ENCODE measurements at regions not wholly inside any gene's neighbourhood (a gene's known extent, or its start where the extent isn't known, plus 50 kb on each side); places are given as distances from the start of the nearest gene placed in this dataset.

GRCh38 chr11:95705485-95706124 lies 84.0 kb downstream of the FAM76B start:
- intact Hi-C loops (cut with DNase I) = loop anchor here in 1 of 3 donors (5.0 kb wide), 1 partner anchor 553 kb away; no protein-coding TSS in a partner anchor
- Histone ChIP-seq H3K36me3 (no peaks in the 10 kb centered on the region), H3K4me3 (no peak overlapping the region), H3K27ac (peak overlapping the region in 1 of 4 donors; percentile 10), H3K27me3 (no peaks in the 10 kb centered on the region), H3K9me3 (no peaks in the 10 kb centered on the region), H3K4me1 (no peaks in the 10 kb centered on the region)
- FAIRE-seq = no peak
- TF ChIP-seq CTCF (IDR thresholded peaks at IDR 0.05) = peak; percentile 80 to 89 (median 84)
- WGBS, 2 donors = 8 to 13% methylated on average over 10 of the region's 10 CpGs
- peak; percentile 98 to 100 (median 100) for ATAC-seq
- DNase-seq = peak; percentile 73 to 87 (median 84)

- Histone ChIP-seq H3K4me1 (no peaks in the 10 kb centered on the region), H3K27ac (no peak overlapping the region), H3K4me3 (no peak overlapping the region), H3K36me3 (no peaks in the 10 kb centered on the region), H3K27me3 (no peaks in the 10 kb centered on the region), H3K9me3 (no peaks in the 10 kb centered on the region)
- DNase-seq (no peak), FAIRE-seq (no peak), ATAC-seq (peak in 3 of 4 donors; percentile 24 to 51 (median 36))
- 16 to 22% methylated on average over 3 of the region's 3 CpGs for WGBS, 2 donors
- intact Hi-C loops (cut with DNase I) = loop anchor here in 1 of 3 donors (5.0 kb wide), 1 partner anchor 553 kb away; no protein-coding TSS in a partner anchor
- no peak for TF ChIP-seq CTCF (IDR thresholded peaks at IDR 0.05)
These were observed 84.7 kb downstream of the FAM76B start for GRCh38 chr11:95704865-95705264.

GRCh38 chr11:95703049-95703448 lies 86.5 kb downstream of the FAM76B start:
- Histone ChIP-seq H3K36me3 (no peaks in the 10 kb centered on the region), H3K4me1 (no peaks in the 10 kb centered on the region), H3K27me3 (no peaks in the 10 kb centered on the region), H3K27ac (no peak overlapping the region), H3K9me3 (no peaks in the 10 kb centered on the region), H3K4me3 (no peak overlapping the region)
- WGBS, 2 donors = 80 to 85% methylated on average over 3 of the region's 3 CpGs
- intact Hi-C loops (cut with DNase I) = no loop called here
- no peak for ATAC-seq
- FAIRE-seq = no peak
- no peak for TF ChIP-seq CTCF (IDR thresholded peaks at IDR 0.05)
- DNase-seq = no peak

GRCh38 chr11:95702526-95702925 lies 87.1 kb downstream of the FAM76B start:
- no peak for TF ChIP-seq CTCF (IDR thresholded peaks at IDR 0.05)
- intact Hi-C loops (cut with DNase I) = no loop called here

GRCh38 chr11:95700471-95700817 lies 89.1 kb downstream of the FAM76B start:
- intact Hi-C loops (cut with DNase I) = no loop called here
- Histone ChIP-seq H3K4me3 (no peak overlapping the region), H3K27ac (no peak overlapping the region), H3K4me1 (no peaks in the 10 kb centered on the region), H3K27me3 (no peaks in the 10 kb centered on the region), H3K36me3 (no peaks in the 10 kb centered on the region), H3K9me3 (no peaks in the 10 kb centered on the region)
- TF ChIP-seq CTCF (IDR thresholded peaks at IDR 0.05) = no peak
- whole genome bisulfite sequencing, 2 donors = 75 to 77% methylated on average over 6 of the region's 6 CpGs
- FAIRE-seq (no peak), ATAC-seq (no peak), DNase-seq (no peak)

More at GRCh38 chr11:95702526-95702925, 87.1 kb downstream of the FAM76B start:
- Histone ChIP-seq H3K27ac (no peak overlapping the region), H3K4me1 (no peaks in the 10 kb centered on the region), H3K27me3 (no peaks in the 10 kb centered on the region), H3K9me3 (no peaks in the 10 kb centered on the region), H3K4me3 (no peak overlapping the region), H3K36me3 (no peaks in the 10 kb centered on the region)
- DNase-seq = no peak
- 31 to 38% methylated on average over 2 of the region's 2 CpGs for WGBS, 2 donors
- peak; percentile 41 for FAIRE-seq
- ATAC-seq = no peak

All from pancreas (tissue), 10 donors.